Skeletal muscle tissue (tissue), 3 donors: ENCODE measurements at regions not wholly inside any gene's neighbourhood (a gene's known extent, or its start where the extent isn't known, plus 50 kb on each side); places are given as distances from the start of the nearest gene placed in this dataset.
"Not testable (repeated sequence)": the region's sequence is repeated elsewhere in the genome, so short reads cannot be mapped to it uniquely, and the experiment has no call there.

ENCODE experiments used
- H3K27ac ChIP-seq: one replicate; pipeline ENCODE4 v1.7.0; 2013; ENCODE audit warnings: mild to moderate bottlenecking, low read depth, low read length, inconsistent platforms
- H3K27me3 ChIP-seq, 3 donors: one replicate each; pipeline ENCODE4 v1.7.0; 2013; ENCODE audit warnings: low read length in 3 of 3; ENCODE audit not compliant: control insufficient read depth in 3 of 3, insufficient read depth in 3 of 3
- H3K36me3 ChIP-seq, 3 donors: one replicate each; pipeline ENCODE4 v1.7.0; 2013; ENCODE audit warnings: low read length in 3 of 3; ENCODE audit not compliant: control insufficient read depth in 3 of 3, insufficient read depth in 3 of 3
- H3K4me1 ChIP-seq, 3 donors: one replicate each; pipeline ENCODE4 v1.7.0; 2013; ENCODE audit warnings: low read length in 3 of 3, mild to moderate bottlenecking in 3 of 3; ENCODE audit not compliant: control insufficient read depth in 3 of 3, insufficient read depth in 3 of 3
- H3K4me3 ChIP-seq, 3 donors: one replicate each; pipeline ENCODE4 v1.7.0; 2013; ENCODE audit warnings: low read length in 3 of 3
- H3K9ac ChIP-seq, 3 donors: one replicate each; pipeline ENCODE4 v1.7.0; 2013; ENCODE audit warnings: low read length in 3 of 3, mild to moderate bottlenecking in 3 of 3, moderate library complexity in 2 of 3, low read depth in 1 of 3
- H3K9me3 ChIP-seq, 3 donors: one replicate each; pipeline ENCODE4 v1.7.0; 2013; ENCODE audit warnings: low read length in 3 of 3; ENCODE audit not compliant: control insufficient read depth in 3 of 3
- donor health status: Osteomylitis.

GRCh38 chrX:140447150-140447549, 57.7 kb downstream of the SOX3 start:
- Histone ChIP-seq H3K27me3 (no peaks in the 10 kb centered on the region), H3K9me3 (no peaks in the 10 kb centered on the region), H3K36me3 (no peaks in the 10 kb centered on the region), H3K27ac (no peak overlapping the region), H3K4me1 (no peaks in the 10 kb centered on the region), H3K4me3 (no peak overlapping the region), H3K9ac (no peak overlapping the region)

- H3K9me3 ChIP-seq, result no peaks in the 10 kb centered on the region
- no peaks in the 10 kb centered on the region for H3K27me3 ChIP-seq
- H3K9ac ChIP-seq, result no peak overlapping the region
- no peaks in the 10 kb centered on the region for H3K4me1 ChIP-seq
- H3K36me3 ChIP-seq, result no peaks in the 10 kb centered on the region
- no peak overlapping the region for H3K27ac ChIP-seq
- H3K4me3 ChIP-seq, result no peak overlapping the region
These were observed 64.0 kb downstream of the SOX3 start for GRCh38 chrX:140440876-140441275.

- no peak overlapping the region for H3K4me3 ChIP-seq
These were observed 65.4 kb downstream of the SOX3 start for GRCh38 chrX:140439476-140439875.

GRCh38 chrX:140434347-140434746, 70.5 kb downstream of the SOX3 start:
- no peaks in the 10 kb centered on the region for H3K27me3 ChIP-seq
- no peaks in the 10 kb centered on the region for H3K9me3 ChIP-seq
- H3K27ac ChIP-seq, result no peak overlapping the region
- no peak overlapping the region for H3K9ac ChIP-seq
- H3K36me3 ChIP-seq, result no peaks in the 10 kb centered on the region
- peaks cover 0 to 4% (median 0%) of the 10 kb centered on the region in 3 donors for H3K4me1 ChIP-seq
- no peak overlapping the region for H3K4me3 ChIP-seq

More at GRCh38 chrX:140439476-140439875, 65.4 kb downstream of the SOX3 start:
- Histone ChIP-seq H3K9ac (no peak overlapping the region), H3K4me1 (no peaks in the 10 kb centered on the region), H3K27me3 (no peaks in the 10 kb centered on the region), H3K27ac (no peak overlapping the region), H3K36me3 (no peaks in the 10 kb centered on the region), H3K9me3 (no peaks in the 10 kb centered on the region)

- H3K36me3 ChIP-seq, result no peaks in the 10 kb centered on the region
- no peak overlapping the region for H3K4me3 ChIP-seq
- peaks cover 0 to 4% (median 0%) of the 10 kb centered on the region in 3 donors for H3K4me1 ChIP-seq
- H3K27ac ChIP-seq, result no peak overlapping the region
- no peaks in the 10 kb centered on the region for H3K9me3 ChIP-seq
- no peak overlapping the region for H3K9ac ChIP-seq
- H3K27me3 ChIP-seq, result no peaks in the 10 kb centered on the region
These were observed 71.3 kb downstream of the SOX3 start for GRCh38 chrX:140433582-140433981.

DNA sequence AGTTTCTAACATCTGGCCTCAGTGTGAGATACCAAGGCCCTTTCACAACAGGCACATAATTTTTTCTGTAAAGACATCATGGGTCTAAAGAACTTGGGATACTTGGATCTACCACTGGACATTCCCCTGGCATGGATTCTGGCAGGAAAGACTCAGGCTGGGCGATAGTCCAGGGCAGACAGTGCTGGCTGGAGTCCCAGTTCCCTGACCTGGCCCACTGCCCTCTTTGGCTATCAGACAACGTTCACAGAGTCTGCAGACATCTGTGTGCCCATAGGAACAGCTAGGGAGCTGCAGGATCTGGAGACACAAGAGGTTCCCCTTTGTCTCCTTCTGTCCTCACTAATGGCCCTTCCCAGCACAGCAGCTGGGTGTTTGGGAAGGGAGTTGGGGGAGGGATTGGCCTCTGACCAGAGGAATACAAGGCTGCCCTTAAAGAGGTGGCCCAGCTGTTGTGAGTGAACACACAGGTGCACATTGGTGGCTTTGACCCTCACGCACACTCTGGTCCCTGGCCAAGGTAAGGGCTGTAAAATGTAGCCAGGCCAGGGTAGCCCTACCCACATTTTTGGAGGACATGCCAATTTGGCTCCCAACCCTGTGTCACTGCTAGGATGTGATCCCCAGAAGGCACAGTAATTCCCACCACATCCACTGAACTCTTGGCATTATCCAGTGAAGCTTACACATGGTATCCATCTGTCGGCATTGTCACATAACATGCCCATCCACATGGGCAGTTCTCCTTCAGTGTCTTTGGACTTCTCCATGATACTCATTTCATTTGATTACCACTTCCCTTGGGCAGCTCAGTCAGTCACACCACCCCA, 72.3 kb downstream of the SOX3 start:
- Histone ChIP-seq H3K27me3 (no peaks in the 10 kb centered on the region), H3K4me1 (peaks cover 0 to 4% (median 0%) of the 10 kb centered on the region in 3 donors), H3K27ac (no peak overlapping the region), H3K36me3 (no peaks in the 10 kb centered on the region), H3K4me3 (no peak overlapping the region), H3K9me3 (no peaks in the 10 kb centered on the region), H3K9ac (no peak overlapping the region)

DNA sequence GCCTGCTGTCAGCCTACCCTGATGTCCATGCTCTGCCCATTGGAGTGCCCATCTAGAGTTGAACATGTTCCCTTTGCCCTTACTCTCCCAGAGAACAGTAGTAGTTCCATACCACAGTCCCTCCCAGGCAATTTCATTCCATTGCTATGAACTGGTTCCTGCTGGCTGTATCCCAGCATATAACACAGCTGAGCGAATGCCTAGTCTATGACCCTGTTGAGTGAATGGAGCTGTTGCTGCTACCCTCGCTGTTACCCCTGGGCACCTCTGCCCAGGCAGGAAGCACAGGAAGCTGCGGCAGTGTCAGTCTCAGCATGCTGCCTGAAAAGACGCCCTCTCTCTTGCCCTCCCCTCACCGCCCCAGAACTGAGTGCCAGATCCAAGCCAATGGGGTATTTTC, 73.3 kb downstream of the SOX3 start:
- H3K9ac ChIP-seq, result no peak overlapping the region
- peaks cover 0 to 4% (median 0%) of the 10 kb centered on the region in 3 donors for H3K4me1 ChIP-seq
- no peak overlapping the region for H3K4me3 ChIP-seq

DNA sequence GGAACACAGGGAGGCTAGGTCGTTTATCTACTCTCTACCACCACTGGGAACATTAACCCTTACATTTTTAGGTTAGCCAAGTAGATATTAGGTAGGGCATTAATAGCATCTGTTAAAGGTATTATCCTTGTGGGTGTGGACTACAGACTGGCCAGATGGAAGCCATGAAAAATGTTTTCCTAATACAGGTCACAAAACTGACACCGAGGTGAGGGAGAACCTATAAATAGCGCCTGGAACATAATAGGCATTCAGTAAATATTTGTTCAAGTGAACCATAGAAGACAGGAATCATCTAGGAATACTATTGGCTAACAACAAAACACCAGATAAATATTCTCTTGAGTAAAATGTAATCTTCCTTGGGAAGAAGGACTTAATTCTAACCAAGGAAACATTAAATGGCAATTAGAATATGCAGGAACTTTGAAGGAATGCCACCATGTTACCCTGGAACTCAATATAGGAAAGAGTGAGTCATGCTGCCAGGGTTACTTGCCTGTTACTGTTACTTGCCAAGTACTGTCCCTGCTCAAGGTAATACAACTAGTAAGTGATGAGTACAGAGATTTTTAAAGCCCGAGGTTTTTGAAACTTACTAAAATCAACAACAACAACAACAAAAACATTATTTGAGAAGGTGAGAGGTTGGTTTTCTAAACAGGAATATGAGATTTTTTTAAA, 79.0 kb downstream of the SOX3 start:
- peak overlapping the region; percentile 8 for H3K27ac ChIP-seq
- no peaks in the 10 kb centered on the region for H3K36me3 ChIP-seq
- no peaks in the 10 kb centered on the region for H3K27me3 ChIP-seq
- no peak overlapping the region for H3K4me3 ChIP-seq
- H3K9ac ChIP-seq, result no peak overlapping the region
- H3K4me1 ChIP-seq, result no peaks in the 10 kb centered on the region
- H3K9me3 ChIP-seq, result no peaks in the 10 kb centered on the region

More for the DNA sequence above, 73.3 kb downstream of the SOX3 start:
- no peaks in the 10 kb centered on the region for H3K36me3 ChIP-seq
- no peaks in the 10 kb centered on the region for H3K27me3 ChIP-seq
- H3K9me3 ChIP-seq, result no peaks in the 10 kb centered on the region
- H3K27ac ChIP-seq, result no peak overlapping the region

DNA sequence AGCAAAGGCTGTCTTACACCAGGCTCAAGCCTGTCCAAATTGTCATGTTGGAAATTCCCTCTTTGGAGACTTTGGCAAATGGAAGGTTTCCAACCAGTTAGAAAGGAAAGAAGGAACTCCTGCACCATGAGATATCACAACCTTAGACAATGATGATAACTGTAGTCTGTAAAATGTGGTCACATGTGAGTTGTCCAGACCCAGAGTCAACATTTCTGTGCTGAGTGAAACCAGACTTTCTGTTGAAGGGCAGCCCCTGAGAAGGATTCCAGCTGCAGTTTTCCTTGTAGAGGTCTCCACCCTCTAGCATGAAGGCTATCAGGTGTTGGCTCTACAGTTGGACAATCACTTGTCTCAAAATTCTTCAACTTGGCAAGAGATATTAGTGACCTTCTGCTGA, 82.4 kb downstream of the SOX3 start:
- no peak overlapping the region for H3K4me3 ChIP-seq
- no peak overlapping the region for H3K9ac ChIP-seq
- H3K36me3 ChIP-seq, result no peaks in the 10 kb centered on the region
- no peaks in the 10 kb centered on the region for H3K4me1 ChIP-seq
- H3K9me3 ChIP-seq, result no peaks in the 10 kb centered on the region
- no peaks in the 10 kb centered on the region for H3K27me3 ChIP-seq
- H3K27ac ChIP-seq, result no peak overlapping the region

- H3K27ac ChIP-seq, H3K9me3 ChIP-seq, H3K4me1 ChIP-seq, H3K27me3 ChIP-seq, H3K4me3 ChIP-seq, H3K36me3 ChIP-seq, H3K9ac ChIP-seq: not testable (repeated sequence)
These were observed 102.7 kb downstream of the SOX3 start for GRCh38 chrX:140402131-140402530.
